ENCODE measurements at regions not wholly inside any gene's neighbourhood (a gene's known extent, or its start where the extent isn't known, plus 50 kb on each side); places are given as distances from the start of the nearest gene placed in this dataset.

DNA sequence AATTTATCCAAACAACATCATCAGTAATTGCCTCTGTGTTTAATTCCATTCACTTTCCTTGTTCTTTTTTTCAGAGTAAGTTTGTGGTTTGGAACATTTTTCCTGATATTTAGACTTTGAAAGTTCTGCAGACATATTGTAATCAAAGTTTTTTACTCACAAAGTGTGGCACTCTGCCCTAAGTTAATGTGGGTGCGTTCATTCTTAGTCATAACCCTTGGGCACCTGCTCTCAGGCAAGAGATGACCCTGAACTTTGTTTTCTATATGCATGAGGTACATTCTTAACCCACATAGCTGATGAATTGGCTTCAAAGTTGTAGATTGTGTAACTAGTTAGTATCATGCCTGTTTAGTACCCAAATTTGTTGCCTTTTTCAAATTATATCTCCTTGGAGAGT lies 424.3 kb downstream of the GRXCR1 start:
- no peaks in the 10 kb centered on the region for H3K27me3 ChIP-seq (ENCODE audit: control insufficient read depth in 2 of 2, insufficient read depth in 2 of 2, low read length in 2 of 2)
- DNase-seq (ENCODE audit: low read depth, low spot score) (no peak), FAIRE-seq (no peak)
- no peaks in the 10 kb centered on the region for H3K9me1 ChIP-seq (replicated peaks; ENCODE audit: control insufficient read depth, extremely low read depth, insufficient read depth, low read length)
- no peaks in the 10 kb centered on the region for H3K79me2 ChIP-seq (ENCODE audit: control insufficient read depth, insufficient read depth, low read length)
- no peak overlapping the region for H3K27ac ChIP-seq (ENCODE audit: insufficient read depth, low read depth, low read length)
- no peaks in the 10 kb centered on the region for H3K4me1 ChIP-seq (ENCODE audit: control insufficient read depth, extremely low read depth, insufficient read depth, low read length)
- intact Hi-C loops (cut with micrococcal nuclease) (no loop called here), dilution Hi-C loops (cut with MboI; ENCODE audit: extremely low pct_ligation_motif_present, low sequenced_read_pairs) (no loop called here)
- no peaks in the 10 kb centered on the region for H3K9me3 ChIP-seq (replicated peaks; ENCODE audit: control insufficient read depth, insufficient read depth, low read length)
- no peak overlapping the region for H3K9ac ChIP-seq (replicated peaks; ENCODE audit: extremely low read depth, insufficient read depth, low read length)
- H2AFZ ChIP-seq (ENCODE audit: low read depth, low read length), result no peak overlapping the region
- no peak overlapping the region for H3K4me3 ChIP-seq (replicated peaks in 1 of 3; ENCODE audit: insufficient read depth in 1 of 3, low read depth in 1 of 3, low read length in 3 of 3)
- ChIA-PET POLR2A (no interaction called here), CTCF (no interaction called here)
- H3K4me2 ChIP-seq (ENCODE audit: insufficient read depth, low read length), result no peak overlapping the region
- no peaks in the 10 kb centered on the region for H3K36me3 ChIP-seq (ENCODE audit: control insufficient read depth in 2 of 2, extremely low read depth in 1 of 2, insufficient read depth in 2 of 2, low read length in 2 of 2)
- no peaks in the 10 kb centered on the region for H4K20me1 ChIP-seq (replicated peaks; ENCODE audit: control insufficient read depth, extremely low read depth, insufficient read depth, low read length)
- TF ChIP-seq, protein P1, sequence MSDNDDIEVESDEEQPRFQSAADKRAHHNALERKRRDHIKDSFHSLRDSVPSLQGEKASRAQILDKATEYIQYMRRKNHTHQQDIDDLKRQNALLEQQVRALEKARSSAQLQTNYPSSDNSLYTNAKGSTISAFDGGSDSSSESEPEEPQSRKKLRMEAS (IDR thresholded peaks at IDR 0.05; ENCODE audit: insufficient read depth, insufficient read length), result no peak
- TF ChIP-seq, protein P2, sequence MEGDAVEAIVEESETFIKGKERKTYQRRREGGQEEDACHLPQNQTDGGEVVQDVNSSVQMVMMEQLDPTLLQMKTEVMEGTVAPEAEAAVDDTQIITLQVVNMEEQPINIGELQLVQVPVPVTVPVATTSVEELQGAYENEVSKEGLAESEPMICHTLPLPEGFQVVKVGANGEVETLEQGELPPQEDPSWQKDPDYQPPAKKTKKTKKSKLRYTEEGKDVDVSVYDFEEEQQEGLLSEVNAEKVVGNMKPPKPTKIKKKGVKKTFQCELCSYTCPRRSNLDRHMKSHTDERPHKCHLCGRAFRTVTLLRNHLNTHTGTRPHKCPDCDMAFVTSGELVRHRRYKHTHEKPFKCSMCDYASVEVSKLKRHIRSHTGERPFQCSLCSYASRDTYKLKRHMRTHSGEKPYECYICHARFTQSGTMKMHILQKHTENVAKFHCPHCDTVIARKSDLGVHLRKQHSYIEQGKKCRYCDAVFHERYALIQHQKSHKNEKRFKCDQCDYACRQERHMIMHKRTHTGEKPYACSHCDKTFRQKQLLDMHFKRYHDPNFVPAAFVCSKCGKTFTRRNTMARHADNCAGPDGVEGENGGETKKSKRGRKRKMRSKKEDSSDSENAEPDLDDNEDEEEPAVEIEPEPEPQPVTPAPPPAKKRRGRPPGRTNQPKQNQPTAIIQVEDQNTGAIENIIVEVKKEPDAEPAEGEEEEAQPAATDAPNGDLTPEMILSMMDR (IDR thresholded peaks at IDR 0.05; ENCODE audit: extremely low read depth in 1 of 2, insufficient read depth in 1 of 2, low read depth in 1 of 2, low read length in 2 of 2), result no peak
- TF ChIP-seq EZH2 (IDR thresholded peaks at IDR 0.05; ENCODE audit: borderline replicate concordance, low read depth, low read length, severe bottlenecking) (no peak), FOS (IDR thresholded peaks at IDR 0.05; ENCODE audit: borderline replicate concordance, insufficient read depth, low read length) (no peak), GATA2 (IDR thresholded peaks at IDR 0.05; ENCODE audit: insufficient read depth, insufficient read length, low read depth, low read length) (no peak), JUN (IDR thresholded peaks at IDR 0.05; ENCODE audit: borderline replicate concordance, insufficient read depth, insufficient read length, low read depth) (no peak), POLR2A (IDR thresholded peaks at IDR 0.05; ENCODE audit: low read depth, low read length) (no peak), POLR2AphosphoS5 (IDR thresholded peaks at IDR 0.05; ENCODE audit: insufficient read depth, low read depth, low read length) (no peak), MYC (IDR thresholded peaks at IDR 0.05; ENCODE audit: low read depth, low read length) (no peak)
- no TSS peak for BruUV-seq (replicated peaks)
